Stomach (tissue), 4 donors: ENCODE measurements at regions not wholly inside any gene's neighbourhood (a gene's known extent, or its start where the extent isn't known, plus 50 kb on each side); places are given as distances from the start of the nearest gene placed in this dataset.

ENCODE experiments used
- CTCF ChIP-seq, 7 experiments: fragments of 450-650 bp in 4 of 7; fragments of 200-600 bp in 3 of 7; sonication (generic) in 3 of 7; IDR thresholded peaks; one replicate each; pipeline ENCODE4 v1.5.1; 2016 to 2019; ENCODE audit warnings: antibody characterized with exemption in 7 of 7, control low read depth in 2 of 7, mild to moderate bottlenecking in 1 of 7
- EP300 ChIP-seq: sonication (generic); formaldehyde crosslinking; IDR thresholded peaks from one replicate; pipeline ENCODE4 v1.6.1; 2017; ENCODE audit warnings: antibody characterized with exemption
- POLR2A ChIP-seq, 4 donors: fragments of 450-650 bp; IDR thresholded peaks; one replicate each; pipeline ENCODE4 v1.6.1; 2016; ENCODE audit warnings: antibody characterized with exemption in 4 of 4, control low read depth in 2 of 4, mild to moderate bottlenecking in 1 of 4, moderate library complexity in 1 of 4
- POLR2AphosphoS5 ChIP-seq, 3 donors: sonication (generic); formaldehyde crosslinking; IDR thresholded peaks; one replicate each; pipeline ENCODE4 v1.6.1; 2016; ENCODE audit warnings: antibody characterized with exemption in 3 of 3

- TF ChIP-seq CTCF (IDR thresholded peaks at IDR 0.05) (no peak), POLR2A (IDR thresholded peaks at IDR 0.05) (no peak), POLR2AphosphoS5 (IDR thresholded peaks at IDR 0.05) (no peak), EP300 (no peak)
Observed at GRCh38 chr18:10170375-10170774, 256.6 kb downstream of the VAPA start.
